HG03097 (cell line): ENCODE measurements at regions not wholly inside any gene's neighbourhood (a gene's known extent, or its start where the extent isn't known, plus 50 kb on each side); places are given as distances from the start of the nearest gene placed in this dataset.
"Not testable (repeated sequence)": the region's sequence is repeated elsewhere in the genome, so short reads cannot be mapped to it uniquely, and the experiment has no call there.

Experiments
- ATAC-seq: cut with Tn5 transposase; IDR thresholded peaks from one replicate; pipeline ENCODE4 v1.9.1; 2021; ENCODE audit not compliant: unreplicated experiment, low FRiP score

- ATAC-seq: no peak
Measured at GRCh38 chr9:115838417-115838816, 315.2 kb upstream of the PAPPA start.

- not testable (repeated sequence) for ATAC-seq
Measured at GRCh38 chr9:115844433-115844832, 309.2 kb upstream of the PAPPA start.

- ATAC-seq: no peak
Measured at GRCh38 chr9:115845648-115846312, 307.8 kb upstream of the PAPPA start.

GRCh38 chr9:115847216-115847615, 306.4 kb upstream of the PAPPA start:
- no peak for ATAC-seq

GRCh38 chr9:115849679-115850412, 303.7 kb upstream of the PAPPA start:
- ATAC-seq: no peak

DNA sequence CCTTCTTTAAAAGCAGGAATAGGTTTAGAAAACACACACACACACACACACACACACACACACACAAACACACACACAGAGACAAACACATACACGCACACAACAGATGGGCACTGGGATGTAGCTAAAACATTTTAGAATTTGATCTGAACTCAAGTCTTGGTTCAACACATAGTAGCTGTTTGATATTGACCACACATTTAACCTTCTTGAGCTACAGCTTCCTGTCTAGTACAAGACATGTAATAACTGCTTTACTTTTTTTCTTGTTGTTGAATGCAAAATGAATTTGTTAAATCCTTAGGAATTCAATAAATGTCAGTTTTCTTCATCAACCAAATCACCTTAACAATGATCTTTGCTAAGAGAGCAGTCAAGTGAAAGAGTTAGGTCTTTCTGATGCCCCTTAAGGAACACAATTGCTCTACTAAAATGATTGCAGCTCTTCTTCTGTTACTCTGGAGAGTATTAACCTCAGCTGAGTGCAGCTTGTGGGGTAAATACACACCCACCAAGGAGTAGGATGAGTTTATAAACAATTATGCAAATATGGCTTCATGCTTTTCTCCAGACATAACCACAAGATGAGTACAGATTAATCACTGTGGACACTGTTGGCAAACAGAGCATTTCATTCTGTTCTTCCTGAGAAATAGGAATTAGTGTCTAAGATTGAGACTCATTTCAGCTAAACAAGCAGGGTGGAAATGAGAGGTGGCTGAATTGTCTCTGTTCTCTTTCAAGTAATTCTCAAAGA, 302.9 kb upstream of the PAPPA start:
- ATAC-seq: no peak

DNA sequence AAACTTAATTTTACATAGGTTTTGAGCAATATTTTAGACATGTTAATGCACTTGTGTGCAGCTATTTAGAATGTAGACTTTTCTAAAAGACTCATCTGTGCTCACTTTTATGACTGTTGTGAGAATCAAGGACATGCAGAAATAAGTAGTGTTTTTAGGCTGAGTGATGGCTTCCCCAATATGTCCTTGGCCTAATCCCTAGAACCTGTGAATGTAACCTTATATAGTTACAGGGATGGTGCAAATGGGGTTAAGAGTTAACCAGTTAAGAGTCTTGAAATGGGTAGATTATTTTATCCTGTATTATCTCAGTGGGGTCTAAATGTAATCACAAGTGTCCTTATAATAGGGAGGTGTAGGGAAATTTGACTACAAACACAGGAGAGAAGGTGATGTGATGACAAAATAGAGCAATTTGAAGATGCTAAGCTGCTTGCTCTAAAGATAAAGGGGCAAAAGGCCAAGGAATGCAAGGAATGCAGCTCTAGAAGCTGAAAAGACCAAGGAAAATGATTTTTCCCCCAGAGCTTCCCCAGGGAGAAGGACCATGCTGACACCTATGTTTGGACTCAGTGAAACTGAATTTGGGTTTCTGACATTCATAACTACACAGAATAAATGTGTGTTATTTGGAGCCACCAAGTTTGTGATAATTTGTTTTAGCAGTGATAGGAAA, 298.0 kb upstream of the PAPPA start:
- no peak for ATAC-seq

DNA sequence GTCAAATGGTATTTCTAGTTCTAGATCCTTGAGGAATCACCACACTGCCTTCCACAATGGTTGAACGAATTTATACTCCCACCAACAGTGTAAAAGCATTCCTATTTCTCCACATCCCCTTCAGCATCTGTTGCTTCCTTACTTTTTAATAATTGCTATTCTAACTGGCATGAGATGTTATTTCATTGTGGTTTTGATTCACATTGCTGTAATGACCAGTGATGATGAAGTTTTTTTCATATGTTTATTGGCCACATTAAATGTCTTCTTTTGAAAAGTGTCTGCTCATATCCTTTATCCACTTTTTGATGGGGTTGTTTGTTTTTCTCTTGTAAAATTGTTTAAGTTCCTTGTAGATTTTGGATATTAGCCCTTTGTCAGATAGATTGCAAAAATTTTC, 295.2 kb upstream of the PAPPA start:
- ATAC-seq: not testable (repeated sequence)

DNA sequence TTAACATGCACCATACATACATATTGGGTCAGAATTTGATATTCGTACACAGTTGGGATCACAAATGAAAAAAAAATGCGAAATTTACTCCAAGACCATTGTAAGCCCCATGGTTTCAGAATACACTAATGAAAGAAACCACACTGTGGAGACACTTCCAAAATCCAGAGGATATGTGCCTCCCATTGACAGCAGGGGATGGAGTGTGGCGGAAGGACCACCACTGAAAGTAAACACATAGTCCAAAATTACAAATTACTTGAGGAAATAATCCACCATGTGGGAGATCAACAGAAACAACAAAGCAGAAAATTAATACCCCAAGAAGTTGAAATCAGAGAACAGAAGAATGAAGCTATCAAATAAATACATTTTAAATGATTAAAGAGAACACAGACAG, 291.6 kb upstream of the PAPPA start:
- no peak for ATAC-seq

DNA sequence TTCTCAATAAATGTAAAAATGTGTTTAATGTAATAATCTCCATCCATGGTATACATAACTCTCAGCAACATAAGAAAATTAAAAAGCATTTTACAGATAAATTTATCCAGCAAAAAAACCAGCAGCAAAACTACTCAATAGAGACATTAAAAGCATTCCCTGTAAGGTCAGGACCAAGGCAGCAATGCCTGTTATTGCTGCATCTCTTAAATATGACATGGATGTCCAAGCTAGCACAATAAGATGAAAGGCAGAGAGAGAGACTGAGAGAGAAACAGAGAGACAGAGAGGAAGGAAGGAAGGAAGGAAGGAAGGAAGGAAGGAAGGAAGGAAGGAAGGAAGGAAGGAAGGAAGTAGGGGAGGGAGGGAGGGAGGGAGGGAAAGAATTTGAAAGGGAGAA, 289.0 kb upstream of the PAPPA start:
- no peak for ATAC-seq

DNA sequence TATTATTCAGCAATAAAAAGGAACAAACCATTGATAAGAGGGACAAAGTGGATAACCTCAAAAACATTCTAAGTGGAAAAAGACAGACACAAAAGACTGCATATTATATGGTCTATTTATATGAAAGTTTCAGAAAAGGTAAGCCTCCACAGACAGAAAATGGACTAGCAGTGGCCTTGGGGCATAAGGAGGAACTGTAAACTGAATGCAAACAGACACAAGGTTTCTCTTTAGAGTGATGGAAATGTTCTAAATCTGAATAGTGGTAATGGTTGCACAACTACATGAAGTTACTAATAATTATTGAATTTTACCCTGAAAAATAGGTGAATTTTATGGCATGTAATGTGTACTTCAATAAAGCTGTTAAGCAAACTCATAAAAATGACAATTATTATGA, 286.3 kb upstream of the PAPPA start:
- ATAC-seq: no peak

DNA sequence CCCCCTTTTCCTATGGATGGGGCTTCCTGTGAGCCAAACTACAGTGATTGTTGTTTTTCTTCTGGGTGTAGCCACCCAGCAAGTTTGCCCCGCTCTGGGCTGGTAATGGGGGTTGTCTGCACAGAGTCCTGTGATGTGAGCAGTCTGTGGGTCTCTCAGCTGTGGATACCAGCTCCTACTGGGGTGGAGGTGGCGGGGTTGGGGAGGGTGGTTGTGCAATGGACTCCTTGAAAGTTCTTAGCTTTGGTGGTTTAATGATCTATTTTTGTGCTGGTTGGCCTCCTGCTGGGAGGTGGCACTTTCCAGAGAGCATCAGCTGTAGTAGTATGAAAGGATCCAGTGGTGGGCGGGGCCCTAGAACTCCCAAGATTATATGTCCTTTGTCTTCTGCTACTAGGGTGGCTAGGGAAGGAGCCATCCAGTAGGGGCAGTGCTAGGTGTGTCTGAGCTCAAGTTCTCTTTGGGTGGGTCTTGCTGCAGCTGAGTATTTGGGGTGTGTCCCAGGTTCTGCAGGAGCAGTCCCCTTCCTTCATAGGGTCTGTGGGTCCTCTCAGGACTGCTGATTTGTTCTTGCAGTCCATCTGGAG, 275.6 kb upstream of the PAPPA start:
- ATAC-seq: no peak

DNA sequence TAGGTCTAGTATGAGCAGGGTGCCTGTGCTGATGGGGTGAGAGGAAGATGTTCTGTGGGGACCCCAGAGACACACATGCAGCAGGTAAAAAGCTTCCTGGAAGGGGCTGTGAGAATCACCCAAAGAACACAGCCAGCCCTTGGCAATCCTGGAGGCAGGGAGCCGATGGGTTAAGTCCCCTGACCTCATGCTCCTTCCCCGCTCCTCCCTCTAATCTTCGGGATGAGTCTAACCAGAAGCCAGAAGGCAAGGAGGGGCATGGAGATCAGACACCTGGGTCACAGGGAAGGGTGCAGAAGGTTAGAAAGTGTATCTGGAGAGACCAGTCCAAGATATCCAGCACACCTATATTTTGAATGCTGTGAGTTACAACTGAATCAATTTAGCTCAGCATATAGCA, 274.1 kb upstream of the PAPPA start:
- no peak for ATAC-seq

- ATAC-seq: no peak
Measured at GRCh38 chr9:115880221-115880885, 273.2 kb upstream of the PAPPA start.

DNA sequence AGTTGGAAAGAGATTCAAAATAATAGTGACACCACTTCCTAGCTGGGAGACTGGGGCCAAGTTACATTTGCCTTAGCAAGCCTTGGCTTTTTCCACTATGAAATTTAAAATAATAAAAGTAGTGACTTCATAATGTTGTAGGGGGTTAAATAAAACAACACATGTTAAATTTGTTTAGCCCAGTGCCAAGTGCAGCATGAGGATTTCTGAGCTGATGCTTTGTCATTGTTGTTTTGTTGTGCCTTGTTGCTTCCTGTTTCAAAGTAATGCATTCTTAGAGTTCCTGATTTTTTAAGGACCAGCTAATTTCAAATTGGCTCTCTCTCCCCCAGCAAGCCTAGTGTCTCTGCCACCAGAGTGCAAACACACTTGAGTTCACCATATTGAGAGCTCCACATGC, 270.7 kb upstream of the PAPPA start:
- ATAC-seq: no peak

GRCh38 chr9:115883467-115884329, 269.9 kb upstream of the PAPPA start:
- ATAC-seq: no peak

DNA sequence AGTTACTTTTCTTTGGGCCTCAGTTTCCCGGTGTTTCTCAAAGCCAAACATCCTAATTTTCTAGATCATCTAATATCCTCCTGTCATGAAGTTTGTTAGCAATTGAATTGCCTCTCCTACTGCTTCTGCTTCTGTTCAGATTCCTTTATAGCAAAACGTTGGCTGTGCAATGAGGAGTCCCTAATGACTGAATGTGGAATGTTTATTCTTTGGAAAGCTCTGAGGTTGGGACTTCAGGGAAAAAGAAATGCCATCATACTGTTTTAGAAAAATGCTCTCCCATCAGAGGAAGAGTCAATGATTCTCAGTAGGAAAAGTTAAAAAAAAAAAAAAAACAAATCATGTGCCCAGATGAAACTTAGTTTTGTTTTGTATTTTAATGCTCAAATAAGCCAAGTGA, 268.7 kb upstream of the PAPPA start:
- no peak for ATAC-seq

- no peak for ATAC-seq
Measured at GRCh38 chr9:115888131-115888530, 265.5 kb upstream of the PAPPA start.

GRCh38 chr9:115891929-115892328, 261.7 kb upstream of the PAPPA start:
- ATAC-seq: no peak
